Smooth muscle cell (in vitro differentiated cells): ENCODE measurements at regions not wholly inside any gene's neighbourhood (a gene's known extent, or its start where the extent isn't known, plus 50 kb on each side); places are given as distances from the start of the nearest gene placed in this dataset.

Experiments
- DNase-seq: peaks from one replicate; lab custom pipeline; 2025; ENCODE audit not compliant: unreplicated experiment; lab: John Stamatoyannopoulos, UW
- H2AFZ ChIP-seq: fragments of 200-600 bp; sonication (generic); 2 replicates; pipeline ENCODE4 v1.6.0; 2016; ENCODE audit warnings: antibody characterized with exemption, low read depth, mild to moderate bottlenecking
- H3F3A ChIP-seq: fragments of 200-600 bp; sonication (generic); 2 replicates; pipeline ENCODE4 v1.6.0; 2017; ENCODE audit warnings: antibody characterized with exemption, low read depth
- H3K27ac ChIP-seq: fragments of 200-600 bp; sonication (generic); 2 replicates; pipeline ENCODE4 v1.5.1; 2016; ENCODE audit warnings: low read depth, mild to moderate bottlenecking
- H3K27me3 ChIP-seq: fragments of 200-600 bp; sonication (generic); 2 replicates; pipeline ENCODE4 v1.6.1; 2016; ENCODE audit warnings: low read depth, mild to moderate bottlenecking
- H3K36me3 ChIP-seq: fragments of 200-600 bp; sonication (generic); 2 replicates; pipeline ENCODE4 v1.5.1; 2016; ENCODE audit warnings: low read depth
- H3K4me1 ChIP-seq: fragments of 200-600 bp; sonication (generic); 2 replicates; pipeline ENCODE4 v1.5.1; 2016; ENCODE audit warnings: low read depth
- H3K4me2 ChIP-seq: fragments of 200-600 bp; sonication (generic); 2 replicates; pipeline ENCODE4 v1.6.0; 2016; ENCODE audit warnings: mild to moderate bottlenecking
- H3K4me3 ChIP-seq: fragments of 200-600 bp; sonication (generic); 2 replicates; pipeline ENCODE4 v1.5.1; 2016; ENCODE audit warnings: mild to moderate bottlenecking
- H3K79me2 ChIP-seq: fragments of 200-600 bp; sonication (generic); 2 replicates; pipeline ENCODE4 v1.6.0; 2016; ENCODE audit warnings: low read depth, mild to moderate bottlenecking
- H3K9ac ChIP-seq: fragments of 200-600 bp; sonication (generic); 2 replicates; pipeline ENCODE4 v1.6.0; 2016; ENCODE audit warnings: low read depth
- H3K9me3 ChIP-seq: fragments of 200-600 bp; sonication (generic); replicated peaks from 2 replicates; pipeline ENCODE4 v1.5.1; 2016; ENCODE audit warnings: low read depth
- H4K20me1 ChIP-seq: fragments of 200-600 bp; sonication (generic); 2 replicates; pipeline ENCODE4 v1.6.0; 2016; ENCODE audit warnings: low read depth
- CTCF ChIP-seq: fragments of 200-600 bp; sonication (generic); IDR thresholded peaks from 2 replicates; pipeline ENCODE4 v1.5.1; 2017; ENCODE audit warnings: borderline replicate concordance, mild to moderate bottlenecking, antibody characterized with exemption; ENCODE audit not compliant: insufficient read depth, poor library complexity, severe bottlenecking
- WGBS: methylation state at CpG from one replicate; pipeline ENCODE4 v1.1.7; 2016; ENCODE audit warnings: low lambda C conversion rate; 5-methylcytosine and 5-hydroxymethylcytosine counted together

GRCh38 chr13:26819046-26819445 is 58.5 kb upstream of the GPR12 start:
- Histone ChIP-seq H2AFZ (no peak overlapping the region), H3K4me3 (no peak overlapping the region), H3K79me2 (no peaks in the 10 kb centered on the region), H4K20me1 (no peaks in the 10 kb centered on the region), H3K9ac (no peak overlapping the region), H3K4me2 (no peak overlapping the region), H3K4me1 (no peaks in the 10 kb centered on the region), H3F3A (no peaks in the 10 kb centered on the region), H3K9me3 (no peaks in the 10 kb centered on the region), H3K36me3 (no peaks in the 10 kb centered on the region), H3K27ac (no peak overlapping the region), H3K27me3 (peaks cover 16% of the 10 kb centered on the region)
- 93% methylated on average over 3 of the region's 3 CpGs for WGBS
- no peak for DNase-seq
- TF ChIP-seq CTCF: no peak

- Histone ChIP-seq H3K4me3 (no peak overlapping the region), H3K9ac (no peak overlapping the region), H3K4me1 (no peaks in the 10 kb centered on the region), H2AFZ (no peak overlapping the region), H3K9me3 (no peaks in the 10 kb centered on the region), H3K36me3 (no peaks in the 10 kb centered on the region), H3K79me2 (no peaks in the 10 kb centered on the region), H4K20me1 (no peaks in the 10 kb centered on the region), H3K27ac (no peak overlapping the region), H3K4me2 (no peak overlapping the region), H3K27me3 (peaks cover 27% of the 10 kb centered on the region), H3F3A (no peaks in the 10 kb centered on the region)
- WGBS: 60% methylated on average over 8 of the region's 8 CpGs
- no peak for TF ChIP-seq CTCF
- DNase-seq: no peak
Measured at GRCh38 chr13:26816881-26817280, 56.3 kb upstream of the GPR12 start.

- no peak overlapping the region for H3K9ac ChIP-seq
- no peaks in the 10 kb centered on the region for H4K20me1 ChIP-seq
- H3K4me2 ChIP-seq: no peak overlapping the region
- DNase-seq: no peak
- no peaks in the 10 kb centered on the region for H3K36me3 ChIP-seq
- TF ChIP-seq CTCF: no peak
- no peaks in the 10 kb centered on the region for H3K4me1 ChIP-seq
- H3K79me2 ChIP-seq: no peaks in the 10 kb centered on the region
- H3F3A ChIP-seq: no peaks in the 10 kb centered on the region
- no peak overlapping the region for H3K4me3 ChIP-seq
- peaks cover 47% of the 10 kb centered on the region for H3K27me3 ChIP-seq
- no peak overlapping the region for H2AFZ ChIP-seq
- no peaks in the 10 kb centered on the region for H3K9me3 ChIP-seq
- no peak overlapping the region for H3K27ac ChIP-seq
- WGBS: 79% methylated on average over 6 of the region's 6 CpGs
Measured at GRCh38 chr13:26813980-26814348, 53.4 kb upstream of the GPR12 start.

GRCh38 chr13:26813321-26813979 is 52.9 kb upstream of the GPR12 start:
- H3K4me1 ChIP-seq: no peaks in the 10 kb centered on the region

More at GRCh38 chr13:26813321-26813979, 52.9 kb upstream of the GPR12 start:
- Histone ChIP-seq H3K4me3 (no peak overlapping the region), H3K9me3 (no peaks in the 10 kb centered on the region), H2AFZ (no peak overlapping the region), H3K27me3 (peaks cover 47% of the 10 kb centered on the region), H3K36me3 (no peaks in the 10 kb centered on the region), H3F3A (no peaks in the 10 kb centered on the region), H3K4me2 (no peak overlapping the region), H3K79me2 (no peaks in the 10 kb centered on the region), H4K20me1 (no peaks in the 10 kb centered on the region), H3K9ac (no peak overlapping the region), H3K27ac (no peak overlapping the region)
- no peak for TF ChIP-seq CTCF
- 78% methylated on average over 10 of the region's 10 CpGs for WGBS
- no peak for DNase-seq
